Mesodermal cell (in vitro differentiated cells): ENCODE measurements at regions not wholly inside any gene's neighbourhood (a gene's known extent, or its start where the extent isn't known, plus 50 kb on each side); places are given as distances from the start of the nearest gene placed in this dataset.

ENCODE experiments used
- H3K27ac ChIP-seq: 2 replicates; pipeline ENCODE4 v1.7.0; 2013; ENCODE audit warnings: mild to moderate bottlenecking, low read depth, low read length, moderate library complexity; ENCODE audit not compliant: severe bottlenecking
- H3K36me3 ChIP-seq: 2 replicates; pipeline ENCODE4 v1.7.1; 2013; ENCODE audit warnings: mild to moderate bottlenecking, low read length, moderate library complexity; ENCODE audit not compliant: control insufficient read depth, insufficient read depth
- H3K4me1 ChIP-seq: one replicate; pipeline ENCODE4 v1.7.1; 2013; ENCODE audit warnings: mild to moderate bottlenecking, low read length; ENCODE audit not compliant: insufficient read depth, control insufficient read depth, poor library complexity, severe bottlenecking
- H3K4me3 ChIP-seq: 2 replicates; pipeline ENCODE4 v1.7.0; 2013; ENCODE audit warnings: low read length, control low read depth, mild to moderate bottlenecking; ENCODE audit not compliant: insufficient read depth, poor library complexity, severe bottlenecking; ENCODE audit errors: extremely low read depth
- H3K9me3 ChIP-seq: 2 replicates; pipeline ENCODE4 v1.7.1; 2013; ENCODE audit warnings: mild to moderate bottlenecking, low read length, moderate library complexity; ENCODE audit not compliant: control insufficient read depth
- WGBS, 2 experiments: methylation state at CpG; one replicate each; pipeline ENCODE4 v1.1.5; 2013; ENCODE audit warnings: missing lambda C conversion rate in 2 of 2; ENCODE audit not compliant: insufficient coverage in 2 of 2; 5-methylcytosine and 5-hydroxymethylcytosine counted together

DNA sequence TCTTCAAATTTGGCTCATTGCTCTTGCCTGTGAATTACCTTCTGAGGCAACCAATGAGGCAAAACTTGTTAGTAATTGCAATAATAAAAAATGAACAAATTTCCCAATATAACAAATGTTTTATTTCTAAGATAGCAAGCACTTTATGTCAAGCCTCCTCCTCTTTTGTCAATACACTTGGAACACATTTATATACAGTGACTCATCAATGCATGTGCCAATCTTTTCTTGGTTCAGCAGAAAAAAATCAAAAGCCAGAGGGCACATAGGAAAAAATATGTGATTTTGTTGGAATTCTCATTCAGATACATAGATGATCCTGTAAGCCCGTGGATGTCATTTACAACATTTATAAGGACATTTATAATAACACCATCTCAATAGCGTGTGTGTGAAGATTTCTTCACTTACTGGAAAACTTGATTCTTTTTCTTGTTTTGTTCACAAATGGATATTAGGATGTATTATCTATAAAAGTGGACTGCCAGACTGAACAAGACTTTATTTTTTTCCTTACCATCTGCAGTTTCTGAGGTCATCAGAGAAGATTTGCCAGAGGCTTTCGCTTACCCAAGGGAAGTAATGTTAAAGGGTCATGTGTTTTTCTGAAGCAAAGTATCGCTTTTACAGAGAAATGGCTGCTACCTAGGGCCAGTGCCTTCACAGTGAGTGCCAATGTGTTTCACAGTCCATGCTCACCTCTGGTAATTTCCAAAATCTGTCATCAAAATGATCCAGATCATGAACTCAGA lies 645.7 kb upstream of the PTBP2 start:
- Histone ChIP-seq H3K27ac (no peak overlapping the region), H3K36me3 (no peaks in the 10 kb centered on the region), H3K9me3 (no peaks in the 10 kb centered on the region), H3K4me1 (no peaks in the 10 kb centered on the region), H3K4me3 (no peak overlapping the region)
- WGBS, 2 experiments: 100% methylated on average over 1 to 2 of the region's 4 CpGs

DNA sequence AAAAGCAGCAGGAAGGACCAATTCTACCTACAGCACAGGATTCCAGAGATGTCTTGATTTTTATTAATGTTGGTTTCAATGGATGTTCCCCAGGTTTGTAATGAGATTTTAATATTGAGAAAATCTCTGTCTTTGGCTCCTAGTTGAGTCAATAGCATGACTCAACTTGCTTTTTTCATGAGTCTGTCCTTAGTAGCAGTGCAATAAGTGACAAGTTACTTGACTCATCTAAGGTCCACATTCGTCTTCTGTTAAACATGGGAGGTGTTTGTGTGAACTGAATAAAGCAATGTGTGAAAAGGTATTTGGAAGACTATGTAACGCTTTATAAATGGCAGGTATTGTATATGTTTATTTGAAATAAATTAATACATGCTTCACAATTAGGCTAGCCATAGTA lies 645.0 kb upstream of the PTBP2 start:
- no peak overlapping the region for H3K27ac ChIP-seq
- H3K4me3 ChIP-seq: no peak overlapping the region
- 100% methylated on average over 1 of the region's 2 CpGs; no CpG with 5 or more reads in 1 of the 2 experiments for WGBS, 2 experiments

DNA sequence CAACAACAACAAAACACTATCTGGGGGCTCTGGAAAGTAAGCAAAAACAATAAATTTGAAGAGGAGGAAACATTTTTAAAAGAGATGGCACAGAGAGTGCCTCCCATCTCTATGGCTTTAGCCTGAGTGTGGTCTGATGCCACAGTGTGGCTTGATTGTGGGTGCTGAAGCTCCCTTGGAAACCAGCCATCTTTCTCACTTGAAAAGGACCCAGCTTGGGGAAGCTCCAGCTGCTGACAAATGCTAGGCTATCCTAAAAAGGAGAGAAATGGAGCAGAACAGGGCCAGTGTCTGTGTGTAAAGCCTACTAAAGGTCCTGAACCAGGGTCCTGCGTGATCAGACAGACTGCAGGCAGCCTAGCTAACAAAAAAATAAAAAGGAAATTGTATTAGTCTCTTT lies 642.0 kb upstream of the PTBP2 start:
- no peak overlapping the region for H3K27ac ChIP-seq

More for the DNA sequence above, 645.0 kb upstream of the PTBP2 start:
- no peaks in the 10 kb centered on the region for H3K4me1 ChIP-seq
- H3K36me3 ChIP-seq: no peaks in the 10 kb centered on the region
- no peaks in the 10 kb centered on the region for H3K9me3 ChIP-seq

DNA sequence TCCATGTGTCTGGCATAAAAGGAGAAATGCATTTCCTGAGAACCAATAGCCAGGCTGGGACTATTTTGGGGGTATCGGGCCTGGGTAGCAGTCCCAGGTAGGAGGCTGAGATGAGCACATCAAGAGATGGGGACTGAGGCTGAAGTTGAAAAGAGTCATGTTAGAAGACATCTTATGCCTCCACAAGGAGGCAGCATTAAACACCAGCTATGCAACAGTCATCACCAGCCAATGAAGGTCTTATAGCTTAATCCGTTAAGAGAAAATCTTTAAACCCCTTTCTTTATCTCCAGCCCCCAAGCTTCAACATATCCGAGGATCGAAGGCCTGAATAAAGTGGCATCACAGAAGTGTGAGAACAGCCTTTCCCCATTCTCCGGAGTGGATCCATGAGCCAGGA lies 640.7 kb upstream of the PTBP2 start:
- WGBS, 2 experiments: 96 to 100% methylated on average over 1 to 4 of the region's 5 CpGs
- H3K9me3 ChIP-seq: no peaks in the 10 kb centered on the region
- H3K4me3 ChIP-seq: no peak overlapping the region
- no peak overlapping the region for H3K27ac ChIP-seq
- no peaks in the 10 kb centered on the region for H3K36me3 ChIP-seq
- no peaks in the 10 kb centered on the region for H3K4me1 ChIP-seq

More for the DNA sequence above, 642.0 kb upstream of the PTBP2 start:
- Histone ChIP-seq H3K36me3 (no peaks in the 10 kb centered on the region), H3K4me1 (no peaks in the 10 kb centered on the region), H3K4me3 (no peak overlapping the region), H3K9me3 (no peaks in the 10 kb centered on the region)
- no CpG with 5 or more reads among the region's 1 CpG for WGBS, 2 experiments

DNA sequence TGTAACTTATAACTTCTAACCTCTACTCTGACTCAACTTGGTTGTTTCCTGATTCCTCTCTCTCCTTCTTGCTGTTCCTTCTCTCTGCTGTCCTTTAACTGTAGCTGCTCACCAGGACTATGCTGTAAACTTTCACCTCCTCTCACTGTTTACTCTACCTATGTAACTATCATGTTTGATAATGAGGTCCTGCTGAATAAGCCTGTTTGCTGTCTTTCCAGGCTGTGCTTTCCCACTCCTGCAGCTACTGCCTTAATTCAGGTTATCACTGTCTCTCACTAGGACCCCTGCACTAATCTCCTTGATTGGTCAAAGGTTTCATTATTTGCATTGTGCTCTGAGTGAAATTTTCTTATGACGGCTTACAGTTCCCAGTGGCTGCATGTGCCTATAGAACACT lies 633.9 kb upstream of the PTBP2 start:
- no CpG with 5 or more reads among the region's 1 CpG for WGBS, 2 experiments
- H3K27ac ChIP-seq: no peak overlapping the region
- H3K36me3 ChIP-seq: no peaks in the 10 kb centered on the region
- H3K9me3 ChIP-seq: no peaks in the 10 kb centered on the region
- no peak overlapping the region for H3K4me3 ChIP-seq
- no peaks in the 10 kb centered on the region for H3K4me1 ChIP-seq

DNA sequence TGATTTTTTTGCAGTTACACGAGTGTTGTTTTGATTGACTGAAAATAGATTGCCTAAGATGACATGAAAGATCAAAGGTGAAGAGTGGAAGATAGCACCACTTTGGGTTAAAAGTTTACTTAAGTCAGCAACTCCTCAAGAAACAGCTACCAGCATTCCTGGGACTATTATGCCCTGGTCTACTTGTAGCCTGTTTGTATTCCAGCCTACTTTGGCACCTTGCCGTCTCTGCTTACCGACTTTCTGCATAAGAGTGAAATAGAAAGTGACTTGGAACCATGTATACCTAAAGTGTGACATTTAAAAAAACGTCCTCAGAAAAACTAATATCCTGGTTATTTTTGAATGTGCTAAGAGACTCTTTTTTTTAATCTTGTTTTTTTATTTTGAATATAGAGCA lies 631.5 kb upstream of the PTBP2 start:
- Histone ChIP-seq H3K4me1 (no peaks in the 10 kb centered on the region), H3K27ac (no peak overlapping the region), H3K4me3 (no peak overlapping the region), H3K36me3 (no peaks in the 10 kb centered on the region), H3K9me3 (no peaks in the 10 kb centered on the region)
- WGBS, 2 experiments: 83 to 100% methylated on average over 1 of the region's 4 CpGs

DNA sequence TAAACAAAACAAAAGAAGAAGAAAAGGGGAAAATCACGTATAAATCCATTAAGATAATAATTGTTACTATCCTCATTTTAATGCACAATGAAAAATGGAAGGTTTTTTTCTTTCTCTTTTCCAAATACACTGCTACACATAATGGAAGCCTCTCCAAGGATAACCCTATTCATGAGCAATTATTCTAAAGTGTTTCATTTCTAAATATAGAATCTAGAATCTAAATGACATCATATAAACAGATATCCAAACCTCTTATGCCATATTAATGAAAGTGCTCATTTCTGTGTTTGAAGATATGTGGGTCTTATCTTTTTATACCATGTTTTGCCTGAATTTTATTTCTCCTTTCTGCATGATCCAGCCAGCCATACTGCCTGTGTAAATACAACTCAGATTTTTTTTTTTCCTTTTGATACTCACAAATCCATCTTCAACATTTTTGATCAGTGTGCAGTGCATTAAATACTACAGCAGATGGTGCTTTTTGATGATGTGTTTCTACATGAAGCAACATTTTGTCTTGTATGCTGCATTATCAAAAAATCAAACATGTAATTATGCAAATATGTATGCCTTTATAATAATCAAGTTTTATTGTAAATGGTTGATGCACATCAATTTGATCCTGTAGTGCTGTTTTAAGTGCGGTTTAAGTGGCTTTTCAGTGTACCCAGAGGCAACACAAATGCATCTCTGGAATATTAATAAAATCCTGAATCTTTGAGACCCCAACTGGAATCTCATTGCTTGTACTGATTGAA lies 625.6 kb upstream of the PTBP2 start:
- Histone ChIP-seq H3K4me3 (no peak overlapping the region), H3K27ac (no peak overlapping the region)
- no CpG with 5 or more reads among the region's 2 CpGs for WGBS, 2 experiments

DNA sequence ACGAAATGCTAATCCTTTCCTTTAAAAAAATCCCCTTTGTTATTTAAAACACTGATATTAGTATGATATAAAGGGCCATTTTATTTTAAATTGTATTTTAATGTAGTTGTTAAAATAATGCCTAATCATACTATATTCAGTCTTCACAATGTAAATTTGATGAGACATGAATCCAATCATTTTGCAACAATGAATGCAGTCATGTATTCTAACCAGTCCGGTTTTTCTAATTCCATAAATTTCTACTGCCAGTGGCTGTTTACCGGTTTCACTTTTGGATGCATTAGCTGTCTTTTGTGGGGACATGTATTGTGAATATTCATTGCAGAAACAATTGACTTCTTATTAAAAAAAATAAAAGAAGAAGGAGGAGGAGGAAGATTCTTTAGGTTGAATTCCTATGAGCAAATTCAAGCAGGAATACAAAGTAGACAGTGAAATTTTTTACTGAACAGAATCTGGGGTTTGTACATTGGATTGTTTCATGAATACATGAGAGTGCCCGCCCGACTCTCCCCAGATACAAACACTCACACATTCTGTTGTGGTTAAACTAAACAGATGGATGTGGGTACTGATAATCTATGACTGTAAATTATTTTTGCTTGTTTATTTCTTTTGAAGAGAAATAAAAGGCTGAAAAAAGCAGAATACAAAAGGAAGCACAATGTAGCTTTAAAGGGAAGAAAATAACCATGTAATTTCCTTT lies 624.8 kb upstream of the PTBP2 start:
- Histone ChIP-seq H3K27ac (no peak overlapping the region), H3K4me1 (no peaks in the 10 kb centered on the region), H3K9me3 (no peaks in the 10 kb centered on the region), H3K36me3 (no peaks in the 10 kb centered on the region), H3K4me3 (no peak overlapping the region)
- whole genome bisulfite sequencing, 2 experiments: 90% methylated on average over 2 of the region's 5 CpGs; no CpG with 5 or more reads in 1 of the 2 experiments

More for the DNA sequence above, 625.6 kb upstream of the PTBP2 start:
- no peaks in the 10 kb centered on the region for H3K36me3 ChIP-seq
- H3K9me3 ChIP-seq: no peaks in the 10 kb centered on the region
- H3K4me1 ChIP-seq: no peaks in the 10 kb centered on the region

DNA sequence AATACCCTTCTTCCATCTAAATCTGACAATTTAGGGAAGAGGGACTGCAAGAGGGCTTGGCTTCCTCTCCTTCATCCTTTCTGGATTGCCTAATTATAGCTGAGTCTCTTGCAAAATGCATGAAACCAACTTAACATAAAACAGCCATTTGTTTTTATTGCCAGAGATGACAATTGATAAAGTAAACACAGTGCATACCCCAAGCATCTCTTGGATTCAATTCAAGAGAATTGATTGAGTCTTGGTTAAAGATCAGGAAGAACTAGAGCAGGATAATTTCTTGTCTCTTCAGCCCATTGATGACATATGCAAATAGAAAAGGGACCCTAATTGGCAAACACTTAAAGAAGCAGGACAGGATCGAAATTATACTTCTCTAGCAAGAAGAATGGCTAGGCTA lies 617.1 kb upstream of the PTBP2 start:
- no peaks in the 10 kb centered on the region for H3K36me3 ChIP-seq
- H3K27ac ChIP-seq: no peak overlapping the region
- H3K4me3 ChIP-seq: no peak overlapping the region
- WGBS, 2 experiments: no CpG with 5 or more reads among the region's 1 CpG
- no peaks in the 10 kb centered on the region for H3K4me1 ChIP-seq
- H3K9me3 ChIP-seq: no peaks in the 10 kb centered on the region

DNA sequence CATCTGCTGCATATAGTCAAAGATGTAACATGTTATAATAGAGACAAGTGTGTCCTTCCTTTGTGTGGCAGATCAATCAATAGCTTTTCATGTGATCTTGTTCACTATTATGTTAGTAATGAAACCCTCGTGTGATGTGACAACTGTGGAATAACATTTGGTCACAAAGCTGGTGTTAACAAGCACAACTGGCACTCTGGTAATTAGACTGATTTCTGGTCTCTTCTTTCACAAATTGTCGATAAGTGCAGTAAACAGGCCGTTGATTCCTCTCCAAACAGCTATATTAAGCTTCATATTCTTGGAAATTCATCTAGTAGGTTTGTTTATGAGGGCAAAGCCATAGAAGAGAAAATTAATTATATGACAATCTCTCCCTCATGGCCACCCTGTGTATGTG lies 616.7 kb upstream of the PTBP2 start:
- no peak overlapping the region for H3K27ac ChIP-seq
- H3K4me3 ChIP-seq: no peak overlapping the region
- H3K36me3 ChIP-seq: no peaks in the 10 kb centered on the region
- no peaks in the 10 kb centered on the region for H3K4me1 ChIP-seq
- H3K9me3 ChIP-seq: no peaks in the 10 kb centered on the region
- 90 to 100% methylated on average over 1 to 2 of the region's 3 CpGs for WGBS, 2 experiments
